ENCODE measurements at regions not wholly inside any gene's neighbourhood (a gene's known extent, or its start where the extent isn't known, plus 50 kb on each side); places are given as distances from the start of the nearest gene placed in this dataset.

DNA sequence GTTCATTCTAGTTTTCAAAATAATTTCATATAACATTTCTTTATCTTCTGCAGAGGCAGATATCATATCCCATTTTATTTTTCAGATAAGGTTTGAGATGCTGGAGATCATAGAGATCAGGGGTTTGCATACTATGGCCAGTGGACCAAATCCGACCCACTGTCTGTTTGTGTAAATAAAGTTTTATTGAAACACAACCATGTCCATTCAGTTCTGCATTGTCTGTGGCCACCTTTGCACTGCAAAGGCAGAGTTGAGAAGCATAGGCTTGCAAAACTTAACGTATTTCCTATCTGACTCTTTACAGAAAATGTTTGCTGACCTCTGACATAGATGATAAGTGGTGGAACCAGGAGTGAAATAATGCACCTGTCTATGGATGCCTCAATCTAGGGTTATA is 63.9 kb upstream of the SOD3 start:
- H3K27ac ChIP-seq (ENCODE audit: low read depth, low read length), result no peak overlapping the region
- no peaks in the 10 kb centered on the region for H3K9me3 ChIP-seq (ENCODE audit: control insufficient read depth in 1 of 2, low read length in 2 of 2)
- no peaks in the 10 kb centered on the region for H3K4me1 ChIP-seq (ENCODE audit: control insufficient read depth in 1 of 2, insufficient read depth in 2 of 2, low read length in 2 of 2)
- H3K9ac ChIP-seq (ENCODE audit: low read depth in 1 of 2, low read length in 2 of 2), result no peak overlapping the region
- H3K4me3 ChIP-seq (ENCODE audit: low read depth in 1 of 2, low read length in 2 of 2), result no peak overlapping the region
- peaks cover 0 to 4% of the 10 kb centered on the region in 2 donors for H3K27me3 ChIP-seq (ENCODE audit: control insufficient read depth in 1 of 2, insufficient read depth in 2 of 2, low read length in 2 of 2)
- no peaks in the 10 kb centered on the region for H3K36me3 ChIP-seq (ENCODE audit: control insufficient read depth in 1 of 2, insufficient read depth in 2 of 2, low read length in 2 of 2)

DNA sequence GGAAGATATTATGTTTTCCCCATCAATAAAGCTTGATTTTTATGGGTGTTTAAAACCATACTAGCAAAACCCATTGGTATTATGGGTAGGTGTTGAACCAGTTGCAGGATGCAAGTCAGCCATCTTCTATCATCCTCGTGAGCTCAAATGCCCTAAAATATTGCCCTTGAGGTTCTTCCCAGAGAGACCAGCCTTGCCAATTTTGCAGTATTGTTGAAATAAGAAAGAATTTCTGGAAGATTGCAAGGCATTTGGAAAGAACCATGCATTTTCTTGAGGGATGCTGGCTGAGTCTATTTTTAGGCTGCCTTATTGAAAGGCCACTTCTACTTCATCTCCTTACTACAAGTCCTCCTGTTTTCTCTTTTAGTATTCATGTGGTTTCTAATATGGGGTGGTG is 60.9 kb upstream of the SOD3 start:
- no peaks in the 10 kb centered on the region for H3K27me3 ChIP-seq (ENCODE audit: control insufficient read depth in 1 of 2, insufficient read depth in 2 of 2, low read length in 2 of 2)
- no peak overlapping the region for H3K9ac ChIP-seq (ENCODE audit: low read depth in 1 of 2, low read length in 2 of 2)
- H3K9me3 ChIP-seq (ENCODE audit: control insufficient read depth in 1 of 2, low read length in 2 of 2), result peaks cover 0 to 4% of the 10 kb centered on the region in 2 donors
- no peak overlapping the region for H3K4me3 ChIP-seq (ENCODE audit: low read depth in 1 of 2, low read length in 2 of 2)
- no peak overlapping the region for H3K27ac ChIP-seq (ENCODE audit: low read depth, low read length)
- H3K36me3 ChIP-seq (ENCODE audit: control insufficient read depth in 1 of 2, insufficient read depth in 2 of 2, low read length in 2 of 2), result no peaks in the 10 kb centered on the region
- H3K4me1 ChIP-seq (ENCODE audit: control insufficient read depth in 1 of 2, insufficient read depth in 2 of 2, low read length in 2 of 2), result no peaks in the 10 kb centered on the region

DNA sequence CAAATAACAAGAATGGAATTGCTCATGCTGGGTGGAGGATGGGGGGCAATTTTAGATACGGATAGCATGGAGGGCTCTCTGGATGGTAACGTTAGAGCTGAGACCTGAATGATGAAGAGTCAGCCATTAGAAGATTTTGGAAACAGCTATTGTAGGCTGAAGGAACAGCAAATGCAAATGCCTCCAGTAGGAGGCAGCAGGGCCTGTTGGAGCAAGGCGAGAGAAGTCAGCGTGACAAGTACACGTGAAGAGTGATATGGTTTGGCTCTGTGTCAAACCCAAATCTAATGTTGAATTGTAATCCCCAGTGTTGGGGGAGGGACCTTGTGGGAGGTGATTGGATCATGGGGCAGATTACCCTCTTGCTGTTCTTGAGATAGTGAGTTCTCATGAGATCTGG is 59.3 kb upstream of the SOD3 start:
- H3K9ac ChIP-seq (ENCODE audit: low read depth in 1 of 2, low read length in 2 of 2), result no peak overlapping the region
- no peaks in the 10 kb centered on the region for H3K36me3 ChIP-seq (ENCODE audit: control insufficient read depth in 1 of 2, insufficient read depth in 2 of 2, low read length in 2 of 2)
- no peaks in the 10 kb centered on the region for H3K27me3 ChIP-seq (ENCODE audit: control insufficient read depth in 1 of 2, insufficient read depth in 2 of 2, low read length in 2 of 2)
- no peak overlapping the region for H3K4me3 ChIP-seq (ENCODE audit: low read depth in 1 of 2, low read length in 2 of 2)
- H3K27ac ChIP-seq (ENCODE audit: low read depth, low read length), result no peak overlapping the region
- H3K9me3 ChIP-seq (ENCODE audit: control insufficient read depth in 1 of 2, low read length in 2 of 2), result peaks cover 0 to 4% of the 10 kb centered on the region in 2 donors
- H3K4me1 ChIP-seq (ENCODE audit: control insufficient read depth in 1 of 2, insufficient read depth in 2 of 2, low read length in 2 of 2), result no peaks in the 10 kb centered on the region

DNA sequence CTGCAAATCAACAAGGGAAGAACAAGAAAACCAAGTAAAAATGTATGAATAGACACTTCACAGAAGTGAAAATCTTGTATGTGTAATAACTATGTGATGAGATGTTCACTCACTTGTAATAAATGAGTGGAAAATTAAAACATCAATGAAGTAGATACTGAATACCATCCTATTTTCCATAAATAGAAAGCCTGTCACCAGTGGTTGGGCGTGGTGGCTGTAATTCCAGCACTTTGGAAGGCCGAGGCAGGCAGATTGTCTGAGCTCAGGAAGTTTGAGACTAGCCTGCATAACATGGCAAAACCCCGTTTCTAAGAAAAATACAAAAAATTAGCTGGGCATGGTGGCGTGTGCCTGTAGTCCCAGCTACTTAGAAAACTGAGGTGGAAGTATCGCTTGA is 53.5 kb upstream of the SOD3 start:
- Histone ChIP-seq H3K27ac (ENCODE audit: low read depth, low read length) (no peak overlapping the region), H3K9me3 (ENCODE audit: control insufficient read depth in 1 of 2, low read length in 2 of 2) (peaks cover 0 to 4% of the 10 kb centered on the region in 2 donors), H3K4me1 (ENCODE audit: control insufficient read depth in 1 of 2, insufficient read depth in 2 of 2, low read length in 2 of 2) (no peaks in the 10 kb centered on the region)

DNA sequence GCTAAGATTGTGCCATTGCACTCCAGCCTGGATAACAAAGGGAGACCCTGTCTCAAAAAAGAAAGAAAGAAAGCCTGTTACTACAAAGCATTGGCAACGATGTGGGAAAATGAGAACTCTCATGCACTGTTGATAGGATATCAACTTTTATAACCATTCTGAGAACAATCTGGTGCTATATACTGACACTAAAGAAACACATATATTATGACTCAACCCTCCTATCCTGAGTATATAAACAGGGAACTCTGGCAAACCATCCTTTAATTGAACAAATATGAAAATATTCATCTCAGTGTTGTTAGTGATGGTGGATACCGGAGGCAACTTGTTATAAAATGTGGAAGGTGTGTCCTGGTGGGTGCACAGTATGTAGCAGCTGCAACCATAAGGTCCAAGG is 53.0 kb upstream of the SOD3 start:
- no peaks in the 10 kb centered on the region for H3K27me3 ChIP-seq (ENCODE audit: control insufficient read depth in 1 of 2, insufficient read depth in 2 of 2, low read length in 2 of 2)
- H3K4me3 ChIP-seq (ENCODE audit: low read depth in 1 of 2, low read length in 2 of 2), result no peak overlapping the region
- no peak overlapping the region for H3K27ac ChIP-seq (ENCODE audit: low read depth, low read length)
- H3K9ac ChIP-seq (ENCODE audit: low read depth in 1 of 2, low read length in 2 of 2), result no peak overlapping the region
- no peaks in the 10 kb centered on the region for H3K36me3 ChIP-seq (ENCODE audit: control insufficient read depth in 1 of 2, insufficient read depth in 2 of 2, low read length in 2 of 2)
- H3K9me3 ChIP-seq (ENCODE audit: control insufficient read depth in 1 of 2, low read length in 2 of 2), result peaks cover 0 to 4% of the 10 kb centered on the region in 2 donors
- H3K4me1 ChIP-seq (ENCODE audit: control insufficient read depth in 1 of 2, insufficient read depth in 2 of 2, low read length in 2 of 2), result no peaks in the 10 kb centered on the region

More for the DNA sequence above, 53.5 kb upstream of the SOD3 start:
- no peak overlapping the region for H3K9ac ChIP-seq (ENCODE audit: low read depth in 1 of 2, low read length in 2 of 2)
- no peak overlapping the region for H3K4me3 ChIP-seq (ENCODE audit: low read depth in 1 of 2, low read length in 2 of 2)
- no peaks in the 10 kb centered on the region for H3K36me3 ChIP-seq (ENCODE audit: control insufficient read depth in 1 of 2, insufficient read depth in 2 of 2, low read length in 2 of 2)
- no peaks in the 10 kb centered on the region for H3K27me3 ChIP-seq (ENCODE audit: control insufficient read depth in 1 of 2, insufficient read depth in 2 of 2, low read length in 2 of 2)

DNA sequence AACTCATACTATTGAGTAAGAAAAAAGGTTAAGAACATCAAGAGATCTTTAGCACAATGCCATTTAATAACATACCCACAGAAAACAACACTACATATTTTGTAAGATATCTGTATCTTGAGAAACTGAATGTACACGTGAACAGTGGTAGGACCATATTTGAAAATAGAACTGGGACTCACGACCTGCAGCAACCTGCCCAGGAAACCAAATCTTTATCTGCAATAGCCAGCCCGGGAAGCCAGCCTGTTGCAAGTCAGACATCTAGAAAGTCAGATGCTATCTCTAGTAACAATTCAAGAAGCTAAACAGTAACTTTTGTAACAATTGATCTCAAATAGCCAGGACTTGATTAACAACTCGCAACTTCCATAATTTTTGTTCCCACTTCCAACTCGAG is 52.6 kb upstream of the SOD3 start:
- Histone ChIP-seq H3K9me3 (ENCODE audit: control insufficient read depth in 1 of 2, low read length in 2 of 2) (peaks cover 0 to under 1% of the 10 kb centered on the region in 2 donors), H3K4me1 (ENCODE audit: control insufficient read depth in 1 of 2, insufficient read depth in 2 of 2, low read length in 2 of 2) (no peaks in the 10 kb centered on the region), H3K36me3 (ENCODE audit: control insufficient read depth in 1 of 2, insufficient read depth in 2 of 2, low read length in 2 of 2) (no peaks in the 10 kb centered on the region), H3K27ac (ENCODE audit: low read depth, low read length) (no peak overlapping the region), H3K9ac (ENCODE audit: low read depth in 1 of 2, low read length in 2 of 2) (no peak overlapping the region), H3K4me3 (ENCODE audit: low read depth in 1 of 2, low read length in 2 of 2) (no peak overlapping the region), H3K27me3 (ENCODE audit: control insufficient read depth in 1 of 2, insufficient read depth in 2 of 2, low read length in 2 of 2) (no peaks in the 10 kb centered on the region)

DNA sequence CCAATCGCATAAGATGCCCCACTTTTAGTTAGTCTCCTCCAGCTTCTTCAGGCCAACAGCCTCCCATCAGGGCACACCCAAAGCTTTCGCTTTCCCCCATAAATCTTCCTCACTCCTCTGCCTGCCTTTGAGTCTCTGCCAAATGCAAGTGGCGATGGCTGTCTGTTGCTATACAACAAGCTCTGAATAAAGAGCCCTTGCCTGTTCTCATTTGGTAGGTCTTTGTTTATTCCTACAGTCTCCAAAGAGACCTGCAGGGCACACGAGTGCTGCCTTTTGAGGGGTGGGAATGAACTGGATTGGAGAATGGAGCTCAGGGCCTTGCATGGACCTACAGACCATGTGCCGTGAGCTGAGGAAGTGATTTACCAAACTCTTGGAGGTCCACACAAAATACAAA is 52.2 kb upstream of the SOD3 start:
- no peaks in the 10 kb centered on the region for H3K27me3 ChIP-seq (ENCODE audit: control insufficient read depth in 1 of 2, insufficient read depth in 2 of 2, low read length in 2 of 2)
- H3K9me3 ChIP-seq (ENCODE audit: control insufficient read depth in 1 of 2, low read length in 2 of 2), result no peaks in the 10 kb centered on the region
- no peak overlapping the region for H3K9ac ChIP-seq (ENCODE audit: low read depth in 1 of 2, low read length in 2 of 2)
- no peak overlapping the region for H3K27ac ChIP-seq (ENCODE audit: low read depth, low read length)
- H3K4me1 ChIP-seq (ENCODE audit: control insufficient read depth in 1 of 2, insufficient read depth in 2 of 2, low read length in 2 of 2), result no peaks in the 10 kb centered on the region
- no peak overlapping the region for H3K4me3 ChIP-seq (ENCODE audit: low read depth in 1 of 2, low read length in 2 of 2)
- no peaks in the 10 kb centered on the region for H3K36me3 ChIP-seq (ENCODE audit: control insufficient read depth in 1 of 2, insufficient read depth in 2 of 2, low read length in 2 of 2)

DNA sequence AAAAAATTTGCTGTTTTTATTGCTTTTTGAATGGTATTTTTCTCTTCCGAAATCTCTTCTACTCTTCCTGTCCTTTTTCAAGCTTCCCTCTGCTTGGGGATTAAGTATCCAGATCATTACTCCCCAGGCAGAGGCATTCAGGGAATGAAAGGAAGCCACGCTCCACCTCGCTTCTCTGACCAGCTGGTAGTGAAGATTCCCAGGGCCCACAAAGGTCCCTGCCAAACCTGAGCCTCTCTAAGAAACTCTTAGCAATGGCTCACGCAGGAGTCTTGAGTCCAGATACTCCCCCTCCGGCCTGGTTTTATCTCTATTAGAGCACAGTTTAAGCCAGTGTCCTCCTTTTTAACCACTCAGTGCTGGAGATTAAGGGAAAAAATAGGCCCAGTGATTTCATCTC is 51.4 kb upstream of the SOD3 start:
- Histone ChIP-seq H3K9ac (ENCODE audit: low read depth in 1 of 2, low read length in 2 of 2) (no peak overlapping the region), H3K4me3 (ENCODE audit: low read depth in 1 of 2, low read length in 2 of 2) (no peak overlapping the region), H3K36me3 (ENCODE audit: control insufficient read depth in 1 of 2, insufficient read depth in 2 of 2, low read length in 2 of 2) (no peaks in the 10 kb centered on the region), H3K4me1 (ENCODE audit: control insufficient read depth in 1 of 2, insufficient read depth in 2 of 2, low read length in 2 of 2) (no peaks in the 10 kb centered on the region), H3K9me3 (ENCODE audit: control insufficient read depth in 1 of 2, low read length in 2 of 2) (no peaks in the 10 kb centered on the region), H3K27ac (ENCODE audit: low read depth, low read length) (no peak overlapping the region), H3K27me3 (ENCODE audit: control insufficient read depth in 1 of 2, insufficient read depth in 2 of 2, low read length in 2 of 2) (no peaks in the 10 kb centered on the region)

DNA sequence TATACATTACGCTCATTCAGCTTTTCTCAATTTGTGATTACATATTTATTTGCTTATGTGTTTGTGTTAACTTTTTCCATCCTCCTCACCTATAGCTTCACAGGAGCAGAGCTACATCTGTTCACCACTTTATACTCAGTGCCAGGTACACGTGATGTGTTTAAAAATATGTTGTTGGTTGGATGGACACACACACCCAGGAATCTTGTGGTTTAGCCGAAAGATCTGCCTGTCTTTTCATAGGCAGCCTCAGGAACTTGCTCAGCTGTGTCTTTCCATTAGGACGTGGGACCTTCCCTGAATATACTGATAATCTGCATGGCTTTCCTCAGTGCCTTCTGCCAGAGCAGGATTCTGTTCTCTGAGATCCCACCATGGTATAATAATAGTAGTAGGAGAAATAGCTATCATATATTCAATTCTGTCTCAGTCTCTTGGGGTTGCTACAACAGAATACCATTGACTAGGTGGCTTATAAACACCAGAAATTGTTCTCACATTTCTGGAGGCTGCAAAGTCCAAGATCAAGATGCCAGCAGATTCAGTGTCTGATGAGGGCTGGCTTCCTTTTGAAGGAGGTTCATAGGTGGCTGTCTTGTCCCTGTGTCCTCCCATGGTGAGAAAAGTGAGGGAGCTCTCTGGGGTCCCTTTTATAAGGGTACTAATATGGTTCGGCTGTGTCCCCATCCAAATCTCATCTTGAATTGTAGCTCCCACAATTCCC is 50.0 kb upstream of the SOD3 start:
- Histone ChIP-seq H3K9ac (ENCODE audit: low read depth in 1 of 2, low read length in 2 of 2) (no peak overlapping the region), H3K4me1 (ENCODE audit: control insufficient read depth in 1 of 2, insufficient read depth in 2 of 2, low read length in 2 of 2) (no peaks in the 10 kb centered on the region), H3K4me3 (ENCODE audit: low read depth in 1 of 2, low read length in 2 of 2) (no peak overlapping the region), H3K36me3 (ENCODE audit: control insufficient read depth in 1 of 2, insufficient read depth in 2 of 2, low read length in 2 of 2) (no peaks in the 10 kb centered on the region), H3K27ac (ENCODE audit: low read depth, low read length) (no peak overlapping the region), H3K27me3 (ENCODE audit: control insufficient read depth in 1 of 2, insufficient read depth in 2 of 2, low read length in 2 of 2) (no peaks in the 10 kb centered on the region), H3K9me3 (ENCODE audit: control insufficient read depth in 1 of 2, low read length in 2 of 2) (no peaks in the 10 kb centered on the region)
